ENCODE measurements at regions not wholly inside any gene's neighbourhood (a gene's known extent, or its start where the extent isn't known, plus 50 kb on each side); places are given as distances from the start of the nearest gene placed in this dataset.
A peak's percentile ranks its signal among the peaks of the same experiment; 100 is the strongest.

DNA sequence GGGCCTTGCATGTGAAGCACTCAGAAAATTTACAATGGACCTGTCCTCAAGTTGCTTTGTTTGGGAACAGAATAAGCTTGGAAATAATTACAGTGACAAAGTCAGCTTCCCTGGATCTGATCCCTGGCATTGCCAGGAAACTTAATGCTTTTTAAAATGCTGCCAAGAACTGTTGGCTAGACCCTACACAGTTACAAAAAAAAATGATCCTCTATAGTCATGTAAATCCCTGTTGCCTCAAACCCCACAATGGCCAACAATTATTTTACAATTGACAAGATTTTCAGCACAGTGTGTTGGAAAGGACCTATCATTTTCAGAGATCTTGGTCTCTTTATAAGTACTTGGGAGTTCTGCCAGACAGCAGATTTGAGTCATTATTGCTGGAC lies 470.4 kb upstream of the ACVR2A start:
- Histone ChIP-seq H3K27me3 (no peaks in the 10 kb centered on the region), H3K4me1 (peaks cover 0 to 23% (median 4%) of the 10 kb centered on the region in 3 donors), H3K36me3 (no peaks in the 10 kb centered on the region), H3K4me3 (no peak overlapping the region), H3K9me3 (no peaks in the 10 kb centered on the region), H3K27ac (peak overlapping the region in 3 of 4 donors; percentile 15 to 36 (median 35))
- ATAC-seq: no peak
- TF ChIP-seq POLR2AphosphoS5 (IDR thresholded peaks at IDR 0.05) (peak; percentile 24), POLR2A (IDR thresholded peaks at IDR 0.05) (no peak)
- TF ChIP-seq, protein P1, sequence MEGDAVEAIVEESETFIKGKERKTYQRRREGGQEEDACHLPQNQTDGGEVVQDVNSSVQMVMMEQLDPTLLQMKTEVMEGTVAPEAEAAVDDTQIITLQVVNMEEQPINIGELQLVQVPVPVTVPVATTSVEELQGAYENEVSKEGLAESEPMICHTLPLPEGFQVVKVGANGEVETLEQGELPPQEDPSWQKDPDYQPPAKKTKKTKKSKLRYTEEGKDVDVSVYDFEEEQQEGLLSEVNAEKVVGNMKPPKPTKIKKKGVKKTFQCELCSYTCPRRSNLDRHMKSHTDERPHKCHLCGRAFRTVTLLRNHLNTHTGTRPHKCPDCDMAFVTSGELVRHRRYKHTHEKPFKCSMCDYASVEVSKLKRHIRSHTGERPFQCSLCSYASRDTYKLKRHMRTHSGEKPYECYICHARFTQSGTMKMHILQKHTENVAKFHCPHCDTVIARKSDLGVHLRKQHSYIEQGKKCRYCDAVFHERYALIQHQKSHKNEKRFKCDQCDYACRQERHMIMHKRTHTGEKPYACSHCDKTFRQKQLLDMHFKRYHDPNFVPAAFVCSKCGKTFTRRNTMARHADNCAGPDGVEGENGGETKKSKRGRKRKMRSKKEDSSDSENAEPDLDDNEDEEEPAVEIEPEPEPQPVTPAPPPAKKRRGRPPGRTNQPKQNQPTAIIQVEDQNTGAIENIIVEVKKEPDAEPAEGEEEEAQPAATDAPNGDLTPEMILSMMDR (IDR thresholded peaks at IDR 0.05): no peak

DNA sequence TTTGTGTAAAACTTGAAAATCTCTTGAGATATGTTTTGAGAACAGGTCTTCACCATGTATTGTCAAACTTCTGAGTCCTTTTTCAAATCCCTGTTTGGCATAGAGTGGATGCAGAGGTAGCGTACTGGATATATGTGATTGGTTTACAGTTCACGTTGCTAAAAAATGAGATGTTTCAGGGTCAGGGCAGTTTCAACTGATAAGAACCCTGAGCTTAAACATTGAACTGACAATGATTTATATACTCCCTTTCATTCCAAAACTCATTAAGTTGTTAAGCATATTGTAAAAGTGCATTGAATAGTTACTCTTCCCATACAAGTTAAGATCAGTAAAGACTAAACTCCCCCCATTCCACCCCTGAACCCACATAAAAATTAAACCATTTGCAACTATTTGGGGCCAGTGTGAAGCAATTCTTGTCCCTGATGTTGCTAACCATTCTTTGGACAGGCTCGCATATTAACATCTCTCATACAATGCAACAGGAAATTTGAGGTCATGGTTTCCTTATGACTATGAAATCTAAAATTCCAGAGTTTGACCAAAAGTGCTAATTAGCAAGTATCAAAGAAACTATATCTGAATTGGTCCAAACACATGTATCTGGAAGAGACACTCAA lies 470.9 kb upstream of the ACVR2A start:
- 42 to 53% methylated on average over 2 to 3 of the region's 3 CpGs for WGBS, 2 donors (ENCODE audit: low coverage in 1 of 2)

DNA sequence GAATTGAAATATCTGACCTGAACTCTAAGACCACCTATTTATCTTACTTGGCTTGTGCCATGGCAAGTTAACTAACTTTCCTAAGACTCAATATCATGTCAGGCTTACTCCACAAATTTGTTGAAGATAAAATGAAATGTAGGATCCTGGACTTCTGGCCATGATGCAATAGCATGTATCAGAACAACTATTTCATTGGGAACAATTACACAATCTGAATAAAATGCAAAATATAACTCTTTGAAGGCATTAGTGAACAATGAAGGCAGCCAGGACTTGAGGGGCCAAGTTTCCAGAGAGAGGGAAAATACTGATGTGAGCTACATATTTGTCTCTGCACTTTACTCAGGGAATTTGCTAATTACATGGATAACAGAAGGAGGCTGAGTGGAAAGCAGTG lies 476.5 kb upstream of the ACVR2A start:
- Histone ChIP-seq H3K36me3 (no peaks in the 10 kb centered on the region), H3K27me3 (no peaks in the 10 kb centered on the region), H3K4me1 (peaks cover 0 to 24% (median 7%) of the 10 kb centered on the region in 3 donors), H3K9me3 (no peaks in the 10 kb centered on the region), H3K27ac (no peak overlapping the region), H3K4me3 (no peak overlapping the region)
- ATAC-seq: peak; percentile 63
- peak; percentile 13 for TF ChIP-seq POLR2AphosphoS5 (IDR thresholded peaks at IDR 0.05)
- no peak for TF ChIP-seq EP300 (IDR thresholded peaks at IDR 0.05)

More for the DNA sequence above, 470.9 kb upstream of the ACVR2A start:
- H3K36me3 ChIP-seq: no peaks in the 10 kb centered on the region
- ATAC-seq: no peak
- TF ChIP-seq POLR2A (IDR thresholded peaks at IDR 0.05): no peak
- TF ChIP-seq EP300 (IDR thresholded peaks at IDR 0.05): no peak
- no peaks in the 10 kb centered on the region for H3K27me3 ChIP-seq
- H3K4me3 ChIP-seq: no peak overlapping the region
- H3K4me1 ChIP-seq: peaks cover 0 to 23% (median 4%) of the 10 kb centered on the region in 3 donors
- peak overlapping the region in 3 of 4 donors; percentile 7 to 36 (median 35) for H3K27ac ChIP-seq
- no peaks in the 10 kb centered on the region for H3K9me3 ChIP-seq

- no peak overlapping the region for H3K4me3 ChIP-seq
- 29 to 39% methylated on average over 6 of the region's 6 CpGs for WGBS, 2 donors (ENCODE audit: low coverage in 1 of 2)
- no peaks in the 10 kb centered on the region for H3K9me3 ChIP-seq
- H3K4me1 ChIP-seq: peaks cover 0 to 16% (median 10%) of the 10 kb centered on the region in 3 donors
- peak overlapping the region in 1 of 4 donors; percentile 10 for H3K27ac ChIP-seq
- TF ChIP-seq POLR2A (IDR thresholded peaks at IDR 0.05) (no peak), EP300 (IDR thresholded peaks at IDR 0.05) (no peak)
- H3K27me3 ChIP-seq: no peaks in the 10 kb centered on the region
- no peaks in the 10 kb centered on the region for H3K36me3 ChIP-seq
- ATAC-seq: no peak
Observed at GRCh38 chr2:147366279-147366678, 478.6 kb upstream of the ACVR2A start.

- Histone ChIP-seq H3K4me1 (peaks cover 0 to 16% (median 10%) of the 10 kb centered on the region in 3 donors), H3K4me3 (no peak overlapping the region), H3K36me3 (no peaks in the 10 kb centered on the region), H3K9me3 (no peaks in the 10 kb centered on the region), H3K27ac (no peak overlapping the region), H3K27me3 (no peaks in the 10 kb centered on the region)
- TF ChIP-seq, protein P1 (IDR thresholded peaks at IDR 0.05): no peak
- TF ChIP-seq POLR2A (IDR thresholded peaks at IDR 0.05) (no peak), EP300 (IDR thresholded peaks at IDR 0.05) (no peak), POLR2AphosphoS5 (IDR thresholded peaks at IDR 0.05) (no peak)
- ATAC-seq: no peak
- WGBS, 2 donors (ENCODE audit: low coverage in 1 of 2): 41 to 60% methylated on average over 2 to 4 of the region's 4 CpGs
Observed at GRCh38 chr2:147365622-147366021, 479.2 kb upstream of the ACVR2A start.

- Histone ChIP-seq H3K4me3 (no peak overlapping the region), H3K4me1 (peaks cover 0 to 23% (median 10%) of the 10 kb centered on the region in 3 donors), H3K9me3 (no peaks in the 10 kb centered on the region), H3K27ac (no peak overlapping the region), H3K36me3 (no peaks in the 10 kb centered on the region), H3K27me3 (no peaks in the 10 kb centered on the region)
- TF ChIP-seq POLR2AphosphoS5 (IDR thresholded peaks at IDR 0.05) (no peak), POLR2A (IDR thresholded peaks at IDR 0.05) (no peak), EP300 (IDR thresholded peaks at IDR 0.05) (no peak)
- TF ChIP-seq, protein P1 (IDR thresholded peaks at IDR 0.05): no peak
- 60 to 69% methylated on average over 2 of the region's 3 CpGs for whole genome bisulfite sequencing, 2 donors (ENCODE audit: low coverage in 1 of 2)
- no peak for ATAC-seq
Observed at GRCh38 chr2:147364597-147364996, 480.2 kb upstream of the ACVR2A start.
